Muscle layer of colon (tissue), 2 donors: ENCODE measurements at regions not wholly inside any gene's neighbourhood (a gene's known extent, or its start where the extent isn't known, plus 50 kb on each side); places are given as distances from the start of the nearest gene placed in this dataset.

Experiments
- H3K27ac ChIP-seq: one replicate; pipeline ENCODE4 v1.7.0; 2013; ENCODE audit warnings: low read depth, mild to moderate bottlenecking, low read length, moderate library complexity
- H3K27me3 ChIP-seq, 2 donors: one replicate each; pipeline ENCODE4 v1.7.0; 2013; ENCODE audit warnings: low read length in 2 of 2, mild to moderate bottlenecking in 2 of 2; ENCODE audit not compliant: insufficient read depth in 2 of 2, control insufficient read depth in 1 of 2
- H3K36me3 ChIP-seq: one replicate; pipeline ENCODE4 v1.7.0; 2013; ENCODE audit warnings: mild to moderate bottlenecking, low read length; ENCODE audit not compliant: insufficient read depth
- H3K4me1 ChIP-seq: one replicate; pipeline ENCODE4 v1.7.0; 2013; ENCODE audit warnings: mild to moderate bottlenecking, low read length; ENCODE audit not compliant: insufficient read depth
- H3K4me3 ChIP-seq, 2 donors: one replicate each; pipeline ENCODE4 v1.7.0; 2013; ENCODE audit warnings: low read length in 2 of 2, low read depth in 1 of 2, mild to moderate bottlenecking in 1 of 2, moderate library complexity in 1 of 2
- H3K9ac ChIP-seq: one replicate; pipeline ENCODE4 v1.7.0; 2013; ENCODE audit warnings: low read length
- H3K9me3 ChIP-seq: one replicate; pipeline ENCODE4 v1.7.0; 2013; ENCODE audit warnings: mild to moderate bottlenecking, low read length
- donor health status: abdominal sarcoma.
- donor health status: Adenocarcinoma of cecum.

GRCh38 chrX:69221239-69222102, 56.2 kb upstream of the PJA1 start:
- H3K4me3 ChIP-seq = no peak overlapping the region

DNA sequence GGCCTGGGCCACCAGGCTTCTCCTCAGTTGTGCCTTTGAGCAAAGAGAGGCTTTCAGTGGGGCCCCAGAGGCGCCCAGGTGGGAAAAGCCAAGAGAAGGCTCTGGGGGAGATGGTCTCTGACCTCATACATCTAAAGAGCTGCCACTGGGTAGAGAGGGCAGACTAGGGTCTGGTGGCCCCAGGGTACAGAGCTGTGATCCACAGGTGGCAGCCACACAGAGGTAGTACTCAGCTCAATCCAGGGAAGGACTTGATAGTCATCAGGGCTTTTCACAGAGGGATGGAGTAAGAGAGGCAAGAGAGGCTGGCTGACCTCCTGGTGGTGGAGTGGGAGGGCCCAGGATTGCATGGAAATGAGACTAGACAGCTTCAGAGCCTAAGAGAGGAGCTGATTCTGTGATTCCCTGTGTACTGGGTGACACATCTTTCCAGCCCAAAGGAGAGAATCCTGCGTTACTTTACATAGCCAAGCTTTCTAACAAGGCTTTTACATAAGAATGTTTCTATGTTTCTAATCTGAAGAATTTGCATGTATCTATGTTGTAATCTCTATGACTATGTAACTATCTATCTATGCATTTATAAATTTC, 53.2 kb upstream of the PJA1 start:
- no peak overlapping the region for H3K27ac ChIP-seq
- H3K9me3 ChIP-seq = no peaks in the 10 kb centered on the region
- peaks cover 17% of the 10 kb centered on the region for H3K4me1 ChIP-seq
- no peaks in the 10 kb centered on the region for H3K36me3 ChIP-seq
- no peak overlapping the region for H3K9ac ChIP-seq
- H3K4me3 ChIP-seq = no peak overlapping the region
- H3K27me3 ChIP-seq = peaks cover 10 to 35% of the 10 kb centered on the region in 2 donors

More at GRCh38 chrX:69221239-69222102, 56.2 kb upstream of the PJA1 start:
- Histone ChIP-seq H3K9me3 (no peaks in the 10 kb centered on the region), H3K27me3 (peaks cover 10 to 29% of the 10 kb centered on the region in 2 donors), H3K4me1 (peaks cover 12% of the 10 kb centered on the region), H3K27ac (no peak overlapping the region), H3K36me3 (no peaks in the 10 kb centered on the region), H3K9ac (no peak overlapping the region)

- no peak overlapping the region for H3K9ac ChIP-seq
- H3K36me3 ChIP-seq = no peaks in the 10 kb centered on the region
- H3K27ac ChIP-seq = peak overlapping the region; percentile 45
- H3K27me3 ChIP-seq = peaks cover under 1 to 27% of the 10 kb centered on the region in 2 donors
- H3K4me1 ChIP-seq = peaks cover 17% of the 10 kb centered on the region
- H3K4me3 ChIP-seq = no peak overlapping the region
- H3K9me3 ChIP-seq = no peaks in the 10 kb centered on the region
Measured at GRCh38 chrX:69216911-69217310, 51.7 kb upstream of the PJA1 start.

DNA sequence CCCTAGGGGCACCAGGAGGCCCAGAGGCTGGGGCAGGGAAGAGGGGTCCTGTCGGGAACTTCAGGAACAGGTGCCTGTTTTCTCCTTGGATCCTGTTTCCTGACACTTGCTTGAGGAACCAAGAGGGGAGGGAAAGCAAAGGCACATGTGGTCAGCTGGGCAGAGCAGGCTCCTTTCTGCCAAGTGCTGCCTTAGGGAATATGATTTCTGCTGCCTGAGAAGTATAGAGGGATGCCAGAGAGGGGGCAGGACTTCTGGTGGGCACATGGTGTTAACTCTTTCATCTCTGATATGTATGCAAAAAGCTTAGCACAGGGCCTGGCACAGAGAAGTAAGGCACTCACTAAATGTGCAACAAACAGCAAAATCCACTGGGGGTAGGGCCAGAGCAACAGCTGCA, 51.2 kb upstream of the PJA1 start:
- no peaks in the 10 kb centered on the region for H3K36me3 ChIP-seq
- H3K4me1 ChIP-seq = peaks cover 17% of the 10 kb centered on the region
- peaks cover 0 to 27% of the 10 kb centered on the region in 2 donors for H3K27me3 ChIP-seq
- no peak overlapping the region for H3K9ac ChIP-seq
- H3K27ac ChIP-seq = no peak overlapping the region
- no peaks in the 10 kb centered on the region for H3K9me3 ChIP-seq
- H3K4me3 ChIP-seq = no peak overlapping the region

GRCh38 chrX:69215161-69215875, 50.1 kb upstream of the PJA1 start:
- H3K27me3 ChIP-seq = peaks cover 0 to 26% of the 10 kb centered on the region in 2 donors
- no peak overlapping the region for H3K4me3 ChIP-seq
- H3K9me3 ChIP-seq = no peaks in the 10 kb centered on the region

More at GRCh38 chrX:69215161-69215875, 50.1 kb upstream of the PJA1 start:
- Histone ChIP-seq H3K9ac (no peak overlapping the region), H3K36me3 (no peaks in the 10 kb centered on the region), H3K4me1 (peaks cover 21% of the 10 kb centered on the region), H3K27ac (no peak overlapping the region)
